Neutrophil (primary cell): ENCODE measurements at regions not wholly inside any gene's neighbourhood (a gene's known extent, or its start where the extent isn't known, plus 50 kb on each side); places are given as distances from the start of the nearest gene placed in this dataset.

Source experiments
- H3K27ac ChIP-seq: fragments of 200-600 bp; sonication (generic); 2 replicates; pipeline ENCODE4 v1.5.1; 2016; ENCODE audit warnings: mild to moderate bottlenecking, moderate library complexity
- H3K27me3 ChIP-seq: fragments of 200-600 bp; sonication (generic); 2 replicates; pipeline ENCODE4 v1.6.0; 2016; ENCODE audit warnings: mild to moderate bottlenecking
- H3K36me3 ChIP-seq: fragments of 200-600 bp; sonication (generic); 2 replicates; pipeline ENCODE4 v1.5.1; 2017
- H3K4me1 ChIP-seq, 2 experiments: fragments of 200-600 bp in 1 of 2; sonication (generic) in 1 of 2; 1 replicate in 1 of 2; 2 replicates in 1 of 2; pipeline versions ENCODE4 v1.5.1 to v1.6.1; 2013 to 2016; ENCODE audit warnings: low read depth in 1 of 2, low read length in 1 of 2, mild to moderate bottlenecking in 1 of 2, moderate library complexity in 1 of 2; ENCODE audit not compliant: control insufficient read depth in 1 of 2, insufficient read depth in 1 of 2
- H3K4me3 ChIP-seq, 2 experiments: fragments of 200-600 bp in 1 of 2; sonication (generic) in 1 of 2; 1 replicate in 1 of 2; 2 replicates in 1 of 2; pipeline ENCODE4 v1.5.1; 2013 to 2016; ENCODE audit warnings: low read depth in 1 of 2, low read length in 1 of 2, mild to moderate bottlenecking in 1 of 2, moderate library complexity in 1 of 2
- H3K9me3 ChIP-seq: fragments of 200-600 bp; sonication (generic); 2 replicates; pipeline ENCODE4 v1.5.1; 2016
- TF ChIP-seq, protein P1 (sequence below): fragments of 200-600 bp; sonication (generic); IDR thresholded peaks from 2 replicates; pipeline ENCODE4 v1.5.1; 2016; ENCODE audit warnings: antibody characterized with exemption

DNA sequence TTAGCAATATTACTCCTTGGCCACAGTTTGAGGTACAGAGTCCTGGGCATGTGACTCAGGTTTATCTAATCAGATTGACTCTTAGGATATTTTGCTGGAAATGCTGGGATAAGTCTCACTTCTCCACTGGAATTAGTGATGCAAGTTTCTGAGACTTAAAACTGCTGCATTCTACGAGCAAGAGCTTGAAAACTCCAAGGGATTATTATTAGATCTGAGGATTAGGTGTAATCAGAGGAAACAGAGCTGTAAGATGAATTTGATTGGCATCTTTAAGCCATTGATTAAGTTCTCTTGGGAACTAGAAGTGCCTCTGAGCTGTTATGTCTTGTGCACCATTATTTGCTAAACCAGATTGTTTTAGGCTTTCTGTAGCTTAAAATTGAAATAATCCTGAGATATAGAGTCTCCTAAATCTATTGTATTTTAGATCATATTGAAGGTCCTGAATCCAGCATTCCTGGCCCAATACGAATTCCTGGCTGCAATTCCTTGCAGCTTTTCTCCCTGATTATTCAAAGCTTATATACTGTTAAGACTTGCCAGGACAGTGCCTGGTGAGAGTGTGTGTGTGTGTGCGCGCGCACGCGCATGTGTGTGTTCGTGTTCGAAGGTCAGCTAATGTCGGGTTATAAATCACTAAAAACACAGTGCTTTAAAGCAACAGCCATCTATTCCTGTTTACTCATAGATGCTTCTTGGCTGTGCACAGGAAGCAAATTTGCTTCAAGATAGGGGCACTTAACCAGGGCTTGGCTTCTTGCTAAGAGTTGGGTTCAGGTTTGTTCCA lies 735.1 kb downstream of the STIM2 start:
- Histone ChIP-seq H3K27me3 (no peaks in the 10 kb centered on the region), H3K4me1 (no peaks in the 10 kb centered on the region), H3K36me3 (no peaks in the 10 kb centered on the region), H3K4me3 (no peak overlapping the region), H3K27ac (no peak overlapping the region), H3K9me3 (no peaks in the 10 kb centered on the region)
- TF ChIP-seq, protein P1, sequence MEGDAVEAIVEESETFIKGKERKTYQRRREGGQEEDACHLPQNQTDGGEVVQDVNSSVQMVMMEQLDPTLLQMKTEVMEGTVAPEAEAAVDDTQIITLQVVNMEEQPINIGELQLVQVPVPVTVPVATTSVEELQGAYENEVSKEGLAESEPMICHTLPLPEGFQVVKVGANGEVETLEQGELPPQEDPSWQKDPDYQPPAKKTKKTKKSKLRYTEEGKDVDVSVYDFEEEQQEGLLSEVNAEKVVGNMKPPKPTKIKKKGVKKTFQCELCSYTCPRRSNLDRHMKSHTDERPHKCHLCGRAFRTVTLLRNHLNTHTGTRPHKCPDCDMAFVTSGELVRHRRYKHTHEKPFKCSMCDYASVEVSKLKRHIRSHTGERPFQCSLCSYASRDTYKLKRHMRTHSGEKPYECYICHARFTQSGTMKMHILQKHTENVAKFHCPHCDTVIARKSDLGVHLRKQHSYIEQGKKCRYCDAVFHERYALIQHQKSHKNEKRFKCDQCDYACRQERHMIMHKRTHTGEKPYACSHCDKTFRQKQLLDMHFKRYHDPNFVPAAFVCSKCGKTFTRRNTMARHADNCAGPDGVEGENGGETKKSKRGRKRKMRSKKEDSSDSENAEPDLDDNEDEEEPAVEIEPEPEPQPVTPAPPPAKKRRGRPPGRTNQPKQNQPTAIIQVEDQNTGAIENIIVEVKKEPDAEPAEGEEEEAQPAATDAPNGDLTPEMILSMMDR = no peak

DNA sequence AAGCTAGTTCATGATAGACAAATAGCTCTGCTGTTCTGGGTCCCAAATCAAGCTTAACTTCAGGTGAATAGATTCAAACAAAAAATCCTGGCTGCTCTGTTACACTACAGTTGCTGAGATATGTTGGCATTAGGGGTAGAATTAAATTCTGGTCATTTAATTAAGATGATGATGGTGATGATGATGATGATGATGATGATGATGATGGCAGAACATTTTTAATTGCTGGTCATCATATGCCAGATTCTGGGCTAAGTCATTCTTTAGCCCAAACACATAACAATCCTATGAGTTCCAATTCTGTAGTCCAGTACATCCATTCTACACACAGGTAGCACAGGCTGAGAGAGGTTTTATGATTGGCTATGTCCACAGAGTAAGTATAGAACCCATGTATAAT lies 741.5 kb downstream of the STIM2 start:
- H3K9me3 ChIP-seq = no peaks in the 10 kb centered on the region
- no peaks in the 10 kb centered on the region for H3K27me3 ChIP-seq
- TF ChIP-seq, protein P1 = no peak
- H3K36me3 ChIP-seq = no peaks in the 10 kb centered on the region
- no peak overlapping the region for H3K4me3 ChIP-seq
- H3K4me1 ChIP-seq = no peaks in the 10 kb centered on the region
- no peak overlapping the region for H3K27ac ChIP-seq

DNA sequence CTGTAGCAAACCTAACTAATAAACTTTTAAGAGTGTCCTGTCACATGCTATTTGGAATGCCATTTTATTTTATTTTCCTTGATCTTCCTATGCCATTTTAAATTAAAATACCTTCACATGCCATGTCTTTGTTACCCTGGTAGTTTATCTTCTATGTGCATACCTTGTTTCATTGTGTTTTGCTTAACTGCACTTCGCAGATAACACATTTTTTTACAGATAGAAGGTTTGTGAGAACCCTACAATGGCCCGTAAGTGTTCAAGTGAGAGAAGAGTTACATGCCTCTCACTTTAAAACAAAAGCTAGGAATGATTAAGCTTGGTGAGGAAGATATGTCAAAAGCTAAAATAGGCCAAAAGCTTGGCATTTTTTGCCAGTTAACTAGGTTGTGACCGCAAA lies 744.1 kb downstream of the STIM2 start:
- Histone ChIP-seq H3K36me3 (no peaks in the 10 kb centered on the region), H3K9me3 (no peaks in the 10 kb centered on the region), H3K27me3 (no peaks in the 10 kb centered on the region), H3K4me3 (no peak overlapping the region), H3K27ac (no peak overlapping the region), H3K4me1 (no peaks in the 10 kb centered on the region)
- TF ChIP-seq, protein P1 = no peak

DNA sequence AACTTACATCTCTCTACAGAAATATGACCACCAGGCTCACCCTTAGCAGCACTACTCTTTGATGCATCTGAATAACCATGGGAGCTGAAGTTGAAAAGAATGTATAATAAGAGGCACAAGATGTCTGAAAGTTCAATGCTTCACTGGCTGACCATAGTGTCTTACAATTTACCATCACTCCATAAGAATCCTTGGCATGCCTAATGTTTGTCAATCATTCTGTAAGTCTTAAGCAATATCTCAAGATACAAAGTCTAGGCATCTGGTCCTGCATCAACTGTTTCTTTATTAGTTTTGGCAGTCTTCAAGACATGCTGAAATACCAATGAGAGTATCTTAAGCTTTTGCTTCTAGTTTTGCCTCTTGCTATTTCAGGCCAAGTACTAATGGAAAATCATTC lies 755.5 kb downstream of the STIM2 start:
- Histone ChIP-seq H3K36me3 (no peaks in the 10 kb centered on the region), H3K27me3 (no peaks in the 10 kb centered on the region), H3K27ac (no peak overlapping the region), H3K4me1 (no peaks in the 10 kb centered on the region), H3K9me3 (no peaks in the 10 kb centered on the region), H3K4me3 (no peak overlapping the region)
- TF ChIP-seq, protein P1 = no peak

DNA sequence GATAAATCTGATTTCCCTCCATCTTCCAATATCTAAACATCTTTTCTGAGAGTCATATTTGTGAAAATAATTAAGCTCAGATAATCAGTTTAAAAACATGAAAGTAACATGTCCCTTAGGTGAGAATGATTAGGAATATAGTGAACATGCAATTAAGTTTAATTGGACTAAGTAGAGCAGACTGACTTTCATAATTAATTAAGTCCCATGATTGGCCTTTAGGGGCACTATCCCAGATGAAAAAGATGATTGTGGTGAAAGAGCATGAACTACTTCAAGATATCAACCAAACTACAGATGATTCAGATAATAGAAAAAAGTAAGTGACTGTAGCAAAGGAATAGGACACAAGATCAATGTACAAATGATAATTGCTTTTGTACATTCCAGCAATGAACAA lies 758.8 kb downstream of the STIM2 start:
- no peak overlapping the region for H3K4me3 ChIP-seq
- H3K4me1 ChIP-seq = no peaks in the 10 kb centered on the region
- H3K27me3 ChIP-seq = no peaks in the 10 kb centered on the region
- no peaks in the 10 kb centered on the region for H3K9me3 ChIP-seq
- TF ChIP-seq, protein P1 = no peak
- H3K27ac ChIP-seq = no peak overlapping the region
- H3K36me3 ChIP-seq = no peaks in the 10 kb centered on the region
